OCI-LY7 (cell line): ENCODE measurements at regions not wholly inside any gene's neighbourhood (a gene's known extent, or its start where the extent isn't known, plus 50 kb on each side); places are given as distances from the start of the nearest gene placed in this dataset.

ENCODE experiments used
- BruUV-seq: library from RNA; stranded (reverse); fragments of 400-500 nt; replicated peaks from 2 replicates; lab custom pipeline; 2021; lab: Mats Ljungman, UMichigan
- CTCF ChIA-PET: fragments of 300-600 bp; sonication (Branson Sonifier 250); formaldehyde crosslinking; loops from one replicate; lab custom pipeline; 2022; ENCODE audit warnings: antibody characterized with exemption; ENCODE audit not compliant: unreplicated experiment; lab: Charles Lee
- POLR2A ChIA-PET: fragments of 300-600 bp; sonication (Branson Sonifier 250); formaldehyde crosslinking; loops from one replicate; lab custom pipeline; 2022; ENCODE audit warnings: antibody characterized with exemption; lab: Charles Lee
- DNase-seq: peaks from one replicate; pipeline ENCODE4 v3.0.0-alpha.2; 2015; ENCODE audit warnings: low spot score
- H2AFZ ChIP-seq: fragments of 200-600 bp; sonication (generic), shearing (Covaris generic); 2 replicates; pipeline ENCODE4 v1.6.1; 2014; ENCODE audit warnings: mild to moderate bottlenecking, antibody characterized with exemption, low read length, moderate library complexity
- H3K27ac ChIP-seq: fragments of 200-600 bp; sonication (generic); 2 replicates; pipeline ENCODE4 v1.5.1; 2014; ENCODE audit warnings: mixed run types, low read depth, mild to moderate bottlenecking, moderate library complexity, low read length, inconsistent platforms; ENCODE audit not compliant: poor library complexity, severe bottlenecking
- H3K36me3 ChIP-seq: fragments of 200-600 bp; sonication (generic); 2 replicates; pipeline ENCODE4 v1.6.1; 2014; ENCODE audit warnings: mild to moderate bottlenecking, antibody characterized with exemption, low read length, moderate library complexity, mixed read lengths; ENCODE audit not compliant: insufficient read depth
- H3K4me1 ChIP-seq: fragments of 200-600 bp; sonication (generic); 2 replicates; pipeline ENCODE4 v1.5.1; 2014; ENCODE audit warnings: mild to moderate bottlenecking, low read length; ENCODE audit not compliant: insufficient read depth, poor library complexity, severe bottlenecking
- H3K4me2 ChIP-seq: fragments of 200-600 bp; sonication (generic); 2 replicates; pipeline ENCODE4 v1.6.1; 2014; ENCODE audit warnings: mild to moderate bottlenecking, low read length
- H3K4me3 ChIP-seq: fragments of 200-600 bp; sonication (generic); 2 replicates; pipeline ENCODE4 v1.5.1; 2014; ENCODE audit warnings: mild to moderate bottlenecking, low read depth, low read length; ENCODE audit not compliant: poor library complexity, severe bottlenecking
- H3K79me2 ChIP-seq: fragments of 200-600 bp; sonication (generic); 2 replicates; pipeline ENCODE4 v1.6.1; 2016; ENCODE audit warnings: low read depth, mild to moderate bottlenecking, low read length, moderate library complexity, mixed read lengths; ENCODE audit not compliant: insufficient read depth
- H3K9me2 ChIP-seq: fragments of 200-600 bp; sonication (generic); 2 replicates; pipeline ENCODE4 v1.6.1; 2016; ENCODE audit warnings: mild to moderate bottlenecking, low read length, mixed read lengths; ENCODE audit not compliant: insufficient read depth
- H3K9me3 ChIP-seq: fragments of 200-600 bp; sonication (generic); 2 replicates; pipeline ENCODE4 v1.6.1; 2014; ENCODE audit warnings: mild to moderate bottlenecking, mixed run types, low read length, mixed read lengths
- H4K20me1 ChIP-seq: fragments of 200-600 bp; sonication (generic); 2 replicates; pipeline ENCODE4 v1.6.1; 2014; ENCODE audit warnings: mild to moderate bottlenecking, antibody characterized with exemption, low read length, moderate library complexity, mixed read lengths; ENCODE audit not compliant: insufficient read depth
- EZH2phosphoT487 ChIP-seq: fragments of 200-600 bp; sonication (generic); IDR thresholded peaks from 2 replicates; pipeline ENCODE4 v1.6.1; 2018; ENCODE audit warnings: low read depth, borderline replicate concordance, mild to moderate bottlenecking, mixed run types, antibody characterized with exemption, low read length, moderate library complexity, mixed read lengths
- intact Hi-C: fragments of 100-400 bp; cut with micrococcal nuclease; formaldehyde crosslinking; loops from one replicate; pipeline ENCODE4 v1.10.0; 2022; ENCODE audit not compliant: unreplicated experiment
- TF ChIP-seq, protein P1 (sequence below): fragments of 200-600 bp; sonication (generic); conservative IDR thresholded peaks from 2 replicates; pipeline ENCODE4 v1.5.1; 2014; ENCODE audit warnings: mild to moderate bottlenecking, antibody characterized with exemption, low read length, moderate library complexity, mixed read lengths

DNA sequence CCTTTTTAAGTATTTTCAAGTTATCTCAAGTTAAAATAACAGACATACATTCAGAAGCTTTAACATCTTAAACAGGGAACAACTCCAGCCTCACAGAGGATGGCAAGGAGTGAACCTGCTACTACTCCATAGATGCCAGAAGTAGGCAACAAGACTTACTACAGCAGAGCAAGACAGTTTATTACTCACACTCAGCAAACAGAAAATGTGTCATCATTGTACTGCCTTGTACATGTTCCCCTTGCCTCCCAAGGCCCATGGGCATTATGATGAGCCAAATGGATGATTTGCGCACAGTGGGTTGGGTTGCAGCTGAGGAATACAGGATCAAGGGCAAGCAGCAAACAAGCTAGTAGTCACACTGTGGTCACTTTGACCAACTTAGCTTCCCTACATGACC, 80.6 kb upstream of the VRK2 start:
- Histone ChIP-seq H3K4me3 (no peak overlapping the region), H3K79me2 (no peaks in the 10 kb centered on the region), H3K9me3 (no peaks in the 10 kb centered on the region), H2AFZ (no peak overlapping the region), H3K4me2 (no peak overlapping the region), H3K9me2 (no peaks in the 10 kb centered on the region), H3K27ac (no peak overlapping the region), H4K20me1 (no peaks in the 10 kb centered on the region), H3K4me1 (no peaks in the 10 kb centered on the region), H3K36me3 (no peaks in the 10 kb centered on the region)
- no TSS peak for BruUV-seq
- CTCF ChIA-PET: no interaction called here
- TF ChIP-seq, protein P1, sequence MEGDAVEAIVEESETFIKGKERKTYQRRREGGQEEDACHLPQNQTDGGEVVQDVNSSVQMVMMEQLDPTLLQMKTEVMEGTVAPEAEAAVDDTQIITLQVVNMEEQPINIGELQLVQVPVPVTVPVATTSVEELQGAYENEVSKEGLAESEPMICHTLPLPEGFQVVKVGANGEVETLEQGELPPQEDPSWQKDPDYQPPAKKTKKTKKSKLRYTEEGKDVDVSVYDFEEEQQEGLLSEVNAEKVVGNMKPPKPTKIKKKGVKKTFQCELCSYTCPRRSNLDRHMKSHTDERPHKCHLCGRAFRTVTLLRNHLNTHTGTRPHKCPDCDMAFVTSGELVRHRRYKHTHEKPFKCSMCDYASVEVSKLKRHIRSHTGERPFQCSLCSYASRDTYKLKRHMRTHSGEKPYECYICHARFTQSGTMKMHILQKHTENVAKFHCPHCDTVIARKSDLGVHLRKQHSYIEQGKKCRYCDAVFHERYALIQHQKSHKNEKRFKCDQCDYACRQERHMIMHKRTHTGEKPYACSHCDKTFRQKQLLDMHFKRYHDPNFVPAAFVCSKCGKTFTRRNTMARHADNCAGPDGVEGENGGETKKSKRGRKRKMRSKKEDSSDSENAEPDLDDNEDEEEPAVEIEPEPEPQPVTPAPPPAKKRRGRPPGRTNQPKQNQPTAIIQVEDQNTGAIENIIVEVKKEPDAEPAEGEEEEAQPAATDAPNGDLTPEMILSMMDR: no peak
- TF ChIP-seq EZH2phosphoT487: no peak
- intact Hi-C loops: no loop called here
- POLR2A ChIA-PET: interaction anchor here (0.6 to 1.4 kb wide), 2 partner anchors 8 to 592 kb away, joined by 3 to 6 read pairs; no protein-coding TSS in a partner anchor
- no peak for DNase-seq

DNA sequence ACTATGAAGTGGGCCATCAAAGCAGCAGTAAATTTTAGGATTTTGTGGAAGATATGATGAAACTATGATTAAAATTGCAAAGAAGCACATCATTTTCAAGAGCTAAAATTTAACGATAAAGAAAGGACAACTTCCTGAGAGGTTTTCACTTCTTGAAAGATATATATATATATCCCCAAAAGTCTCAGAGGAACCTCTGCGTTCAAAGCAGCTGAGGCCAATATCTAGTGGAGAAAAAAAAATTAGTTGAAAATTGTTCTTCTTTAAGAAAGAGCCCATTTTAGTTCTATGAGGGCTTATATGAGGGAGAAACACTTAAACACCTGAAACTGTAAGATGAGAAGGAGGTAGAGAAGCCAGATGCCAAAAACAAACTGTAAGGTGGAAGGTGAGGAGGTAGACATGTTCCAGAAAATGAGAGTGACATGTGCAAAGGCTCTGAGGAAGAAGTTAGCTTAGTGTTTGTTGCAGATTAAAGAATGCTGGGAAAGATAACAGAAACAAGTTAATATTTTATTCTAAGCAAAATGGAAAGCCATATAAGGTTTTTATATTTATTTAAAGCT, 72.9 kb upstream of the VRK2 start:
- Histone ChIP-seq H3K27ac (no peak overlapping the region), H3K79me2 (no peaks in the 10 kb centered on the region), H3K36me3 (no peaks in the 10 kb centered on the region), H3K4me2 (peak overlapping the region; percentile 15; the same call in 1 of the 2 replicates), H3K4me3 (no peak overlapping the region), H3K9me2 (no peaks in the 10 kb centered on the region), H2AFZ (no peak overlapping the region), H4K20me1 (no peaks in the 10 kb centered on the region), H3K4me1 (no peaks in the 10 kb centered on the region), H3K9me3 (no peaks in the 10 kb centered on the region)
- POLR2A ChIA-PET: interaction anchor here (0.7 to 2.0 kb wide), 6 partner anchors 8 to 445 kb away, joined by 3 to 9 read pairs (median 4); no protein-coding TSS in a partner anchor
- no peak for DNase-seq
- intact Hi-C loops: no loop called here
- CTCF ChIA-PET: no interaction called here
- TF ChIP-seq EZH2phosphoT487: no peak
- TF ChIP-seq, protein P1: no peak
- no TSS peak for BruUV-seq

DNA sequence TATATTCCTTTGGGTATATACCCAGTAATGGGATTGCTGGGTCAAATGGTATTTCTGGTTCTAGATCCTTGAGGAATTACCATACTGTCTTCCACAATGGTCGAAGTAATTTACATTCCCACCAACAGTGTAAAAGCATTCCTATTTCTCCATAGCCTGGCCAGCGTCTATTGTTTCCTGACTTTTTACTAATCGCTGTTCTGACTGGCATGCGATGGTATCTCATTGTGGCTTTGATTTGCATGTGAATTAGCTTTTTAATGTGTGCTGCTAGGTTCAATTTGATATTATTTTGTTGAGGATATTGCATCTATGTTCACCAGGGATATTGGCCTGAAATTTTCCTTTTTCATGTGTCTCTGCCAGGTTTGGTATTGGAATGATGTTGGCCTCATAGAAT, 67.4 kb upstream of the VRK2 start:
- H4K20me1 ChIP-seq: no peaks in the 10 kb centered on the region
- H2AFZ ChIP-seq: no peak overlapping the region
- intact Hi-C loops: no loop called here
- no peaks in the 10 kb centered on the region for H3K4me1 ChIP-seq
- H3K4me3 ChIP-seq: no peak overlapping the region
- CTCF ChIA-PET: no interaction called here
- no peaks in the 10 kb centered on the region for H3K79me2 ChIP-seq
- no peaks in the 10 kb centered on the region for H3K9me3 ChIP-seq
- POLR2A ChIA-PET: no interaction called here
- H3K9me2 ChIP-seq: no peaks in the 10 kb centered on the region
- no peak for TF ChIP-seq EZH2phosphoT487
- TF ChIP-seq, protein P1: no peak
- H3K36me3 ChIP-seq: no peaks in the 10 kb centered on the region
- BruUV-seq: no TSS peak
- H3K4me2 ChIP-seq: no peak overlapping the region
- H3K27ac ChIP-seq: no peak overlapping the region
- DNase-seq: no peak
